ENCODE measurements at regions not wholly inside any gene's neighbourhood (a gene's known extent, or its start where the extent isn't known, plus 50 kb on each side); places are given as distances from the start of the nearest gene placed in this dataset.

- TF ChIP-seq, protein P1, sequence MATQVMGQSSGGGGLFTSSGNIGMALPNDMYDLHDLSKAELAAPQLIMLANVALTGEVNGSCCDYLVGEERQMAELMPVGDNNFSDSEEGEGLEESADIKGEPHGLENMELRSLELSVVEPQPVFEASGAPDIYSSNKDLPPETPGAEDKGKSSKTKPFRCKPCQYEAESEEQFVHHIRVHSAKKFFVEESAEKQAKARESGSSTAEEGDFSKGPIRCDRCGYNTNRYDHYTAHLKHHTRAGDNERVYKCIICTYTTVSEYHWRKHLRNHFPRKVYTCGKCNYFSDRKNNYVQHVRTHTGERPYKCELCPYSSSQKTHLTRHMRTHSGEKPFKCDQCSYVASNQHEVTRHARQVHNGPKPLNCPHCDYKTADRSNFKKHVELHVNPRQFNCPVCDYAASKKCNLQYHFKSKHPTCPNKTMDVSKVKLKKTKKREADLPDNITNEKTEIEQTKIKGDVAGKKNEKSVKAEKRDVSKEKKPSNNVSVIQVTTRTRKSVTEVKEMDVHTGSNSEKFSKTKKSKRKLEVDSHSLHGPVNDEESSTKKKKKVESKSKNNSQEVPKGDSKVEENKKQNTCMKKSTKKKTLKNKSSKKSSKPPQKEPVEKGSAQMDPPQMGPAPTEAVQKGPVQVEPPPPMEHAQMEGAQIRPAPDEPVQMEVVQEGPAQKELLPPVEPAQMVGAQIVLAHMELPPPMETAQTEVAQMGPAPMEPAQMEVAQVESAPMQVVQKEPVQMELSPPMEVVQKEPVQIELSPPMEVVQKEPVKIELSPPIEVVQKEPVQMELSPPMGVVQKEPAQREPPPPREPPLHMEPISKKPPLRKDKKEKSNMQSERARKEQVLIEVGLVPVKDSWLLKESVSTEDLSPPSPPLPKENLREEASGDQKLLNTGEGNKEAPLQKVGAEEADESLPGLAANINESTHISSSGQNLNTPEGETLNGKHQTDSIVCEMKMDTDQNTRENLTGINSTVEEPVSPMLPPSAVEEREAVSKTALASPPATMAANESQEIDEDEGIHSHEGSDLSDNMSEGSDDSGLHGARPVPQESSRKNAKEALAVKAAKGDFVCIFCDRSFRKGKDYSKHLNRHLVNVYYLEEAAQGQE (IDR thresholded peaks at IDR 0.05; ENCODE audit: insufficient read depth in 1 of 2, low read depth in 2 of 2, low read length in 2 of 2) = no peak
- TF ChIP-seq POLR2AphosphoS5 (IDR thresholded peaks at IDR 0.05; ENCODE audit: low read depth, low read length) = no peak
Observed at GRCh38 chr14:101511199-101511598, 50.1 kb upstream of the DIO3 start.

All from PFSK-1 (cell line).